Fibroblast of skin of abdomen (primary cell): ENCODE measurements at regions not wholly inside any gene's neighbourhood (a gene's known extent, or its start where the extent isn't known, plus 50 kb on each side); places are given as distances from the start of the nearest gene placed in this dataset.
"Not testable (repeated sequence)": the region's sequence is repeated elsewhere in the genome, so short reads cannot be mapped to it uniquely, and the experiment has no call there.

ENCODE experiments used
- DNase-seq: peaks from one replicate; pipeline ENCODE4 v3.0.0-alpha.2; 2013

- DNase-seq, result no peak
Observed at GRCh38 chr7:121520911-121521310, 124.8 kb upstream of the FAM3C start.

- no peak for DNase-seq
Observed at GRCh38 chr7:121519548-121520521, 123.7 kb upstream of the FAM3C start.

- DNase-seq, result no peak
Observed at GRCh38 chr7:121517591-121517990, 121.5 kb upstream of the FAM3C start.

- DNase-seq, result no peak
Observed at GRCh38 chr7:121516821-121517220, 120.7 kb upstream of the FAM3C start.

- DNase-seq, result peak; percentile 67
Observed at GRCh38 chr7:121515630-121516401, 119.7 kb upstream of the FAM3C start.

GRCh38 chr7:121515229-121515628, 119.1 kb upstream of the FAM3C start:
- no peak for DNase-seq

GRCh38 chr7:121513105-121513504, 117.0 kb upstream of the FAM3C start:
- no peak for DNase-seq

GRCh38 chr7:121510858-121511482, 114.9 kb upstream of the FAM3C start:
- DNase-seq, result no peak

GRCh38 chr7:121510302-121510701, 114.2 kb upstream of the FAM3C start:
- no peak for DNase-seq

GRCh38 chr7:121505540-121506182, 109.6 kb upstream of the FAM3C start:
- no peak for DNase-seq

GRCh38 chr7:121505021-121505420, 108.9 kb upstream of the FAM3C start:
- peak; percentile 76 for DNase-seq

GRCh38 chr7:121504482-121504881, 108.4 kb upstream of the FAM3C start:
- peak; percentile 91 for DNase-seq

- DNase-seq, result no peak
Observed at GRCh38 chr7:121503730-121504129, 107.6 kb upstream of the FAM3C start.

- no peak for DNase-seq
Observed at GRCh38 chr7:121503039-121503438, 106.9 kb upstream of the FAM3C start.

GRCh38 chr7:121501566-121501965, 105.5 kb upstream of the FAM3C start:
- no peak for DNase-seq

GRCh38 chr7:121500360-121501058, 104.4 kb upstream of the FAM3C start:
- DNase-seq, result no peak

- DNase-seq, result no peak
Observed at GRCh38 chr7:121499624-121500023, 103.5 kb upstream of the FAM3C start.

- no peak for DNase-seq
Observed at GRCh38 chr7:121498816-121499215, 102.7 kb upstream of the FAM3C start.

- not testable (repeated sequence) for DNase-seq
Observed at GRCh38 chr7:121497545-121497944, 101.4 kb upstream of the FAM3C start.

- DNase-seq, result no peak
Observed at GRCh38 chr7:121494516-121494915, 98.4 kb upstream of the FAM3C start.

- no peak for DNase-seq
Observed at GRCh38 chr7:121493553-121493952, 97.4 kb upstream of the FAM3C start.

- no peak for DNase-seq
Observed at GRCh38 chr7:121490309-121490708, 94.2 kb upstream of the FAM3C start.
